Posterior vena cava (tissue), 2 donors: ENCODE measurements at regions not wholly inside any gene's neighbourhood (a gene's known extent, or its start where the extent isn't known, plus 50 kb on each side); places are given as distances from the start of the nearest gene placed in this dataset.

Source experiments
- DNase-seq: peaks from one replicate; pipeline ENCODE4 v3.0.0-alpha.2; 2020; ENCODE audit warnings: low spot score
- intact Hi-C, 2 donors: fragments of 100-400 bp; cut with DNase I; formaldehyde crosslinking; loops; one replicate each; pipeline versions ENCODE4 v1.14.1 to v1.14.2; 2022 to 2023
- donor health status: DM: yes; HTN: yes; CAD: no.
- donor health status: DM: yes; HTN: yes; CAD: no.

DNA sequence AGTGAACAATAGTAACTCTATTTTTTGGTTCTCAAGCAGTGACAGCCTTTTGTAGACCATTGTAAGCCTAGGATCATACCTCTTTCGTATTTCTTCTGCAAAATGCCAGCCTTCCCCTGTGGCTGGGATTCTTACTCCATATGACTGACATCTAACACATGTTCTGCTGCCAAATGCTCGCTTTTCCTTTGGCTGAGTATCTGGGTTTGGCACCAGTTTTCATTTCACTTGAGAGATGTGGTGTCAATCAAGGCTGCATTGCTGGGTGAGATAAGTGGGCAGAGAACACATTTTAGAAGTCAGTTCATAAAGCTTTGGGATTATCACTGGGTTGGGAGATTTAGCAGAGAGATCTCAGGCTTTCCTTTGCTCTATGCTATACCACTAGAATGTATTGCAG, 514.7 kb upstream of the SGO1 start:
- DNase-seq = no peak
- intact Hi-C loops = no loop called here

DNA sequence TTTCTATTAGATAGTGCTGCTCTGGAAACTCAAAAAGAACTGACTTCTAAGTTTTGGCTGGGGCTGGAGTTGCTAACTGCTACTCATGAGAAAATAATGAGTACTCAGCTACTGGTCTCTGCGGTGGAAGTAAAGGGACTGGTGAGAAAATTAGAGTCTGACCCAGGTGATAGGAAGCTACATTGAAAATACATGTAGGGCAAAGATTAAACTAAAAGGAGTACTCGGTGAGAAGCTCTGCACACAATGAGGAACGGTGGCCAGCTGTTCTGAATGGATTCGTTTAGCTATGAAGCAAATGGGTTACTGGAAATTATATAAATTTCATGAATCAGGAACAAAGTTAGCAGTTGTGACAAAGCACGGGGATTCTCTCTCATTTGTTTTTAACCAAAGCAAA, 512.9 kb upstream of the SGO1 start:
- no peak for DNase-seq
- intact Hi-C loops = no loop called here

DNA sequence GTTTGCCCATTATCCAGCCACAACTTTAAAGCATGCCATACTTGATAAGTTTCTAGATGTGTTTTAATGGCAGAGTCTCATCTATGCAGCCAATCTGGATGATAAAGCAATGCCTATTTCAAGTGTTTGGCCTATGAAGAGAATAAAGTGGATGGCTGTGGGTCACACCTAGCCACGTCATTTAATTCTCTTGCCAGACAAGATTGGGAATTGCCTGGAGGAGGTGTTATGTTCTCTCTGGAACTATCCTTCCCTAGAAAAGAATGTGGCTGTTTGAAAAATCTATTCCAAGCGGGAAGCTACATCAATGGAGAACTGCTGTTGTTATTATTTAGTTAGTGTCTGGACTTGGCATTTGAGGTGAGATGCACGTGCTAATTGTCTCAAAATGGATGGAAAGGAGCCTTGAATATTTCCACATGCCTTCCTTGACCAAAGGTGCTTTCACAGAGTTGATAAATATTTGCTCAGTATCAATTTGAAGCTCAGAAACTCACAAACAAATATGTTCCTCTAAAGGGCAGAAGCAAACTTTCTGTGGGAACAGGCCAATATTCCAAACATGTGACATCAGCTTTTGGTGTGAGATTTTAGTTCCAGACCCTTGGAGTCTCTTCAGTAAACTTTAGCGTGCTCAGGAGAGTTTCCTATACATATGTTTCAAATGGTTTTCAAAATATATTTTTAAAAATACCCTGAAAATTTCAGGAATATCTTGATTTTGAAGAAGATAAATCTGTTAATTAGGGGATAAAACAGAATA, 510.6 kb upstream of the SGO1 start:
- intact Hi-C loops = loop anchor here in 1 of 2 donors (1.0 to 2.0 kb wide), 2 partner anchors 10 to 86 kb away; no protein-coding TSS in a partner anchor
- no peak for DNase-seq

DNA sequence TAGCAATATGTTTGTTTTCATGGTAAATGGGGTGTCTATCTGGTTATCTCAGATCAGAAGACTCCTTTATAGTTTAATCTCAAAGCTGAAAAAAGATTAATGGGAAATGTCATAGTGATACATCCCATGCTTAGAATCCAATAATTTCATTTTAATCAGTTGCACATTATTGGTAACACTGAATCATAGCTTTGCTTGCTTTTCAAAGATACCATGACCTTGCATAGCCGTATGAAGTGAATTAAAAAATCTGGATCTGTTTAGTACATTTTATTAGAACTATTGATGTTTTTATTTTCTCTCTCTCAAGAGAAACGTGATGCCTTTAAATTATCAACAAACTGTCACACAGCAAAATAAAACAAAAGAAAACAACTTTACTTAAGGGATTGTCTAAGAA, 506.7 kb upstream of the SGO1 start:
- intact Hi-C loops = no loop called here

DNA sequence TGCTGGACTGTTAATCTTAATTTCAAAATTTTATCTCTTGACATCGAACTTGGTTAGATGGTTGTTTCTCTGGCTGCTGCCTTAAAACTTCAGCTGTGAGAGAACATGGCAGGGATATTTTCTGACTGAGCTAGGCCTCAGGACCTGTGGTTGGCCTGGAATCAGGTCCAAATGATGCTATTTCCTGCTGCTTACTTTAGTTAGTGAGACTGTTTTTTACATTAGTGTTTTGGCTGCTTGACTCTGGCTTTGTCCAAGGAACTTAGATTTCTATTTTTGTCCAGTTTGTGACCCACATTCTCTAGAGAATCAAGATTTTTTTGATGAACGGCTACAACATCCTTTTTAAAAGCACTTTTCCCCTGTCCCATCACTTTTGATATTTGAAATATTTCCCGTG, 497.9 kb upstream of the SGO1 start:
- intact Hi-C loops = no loop called here
- DNase-seq = no peak

More for the DNA sequence above, 506.7 kb upstream of the SGO1 start:
- DNase-seq = no peak

DNA sequence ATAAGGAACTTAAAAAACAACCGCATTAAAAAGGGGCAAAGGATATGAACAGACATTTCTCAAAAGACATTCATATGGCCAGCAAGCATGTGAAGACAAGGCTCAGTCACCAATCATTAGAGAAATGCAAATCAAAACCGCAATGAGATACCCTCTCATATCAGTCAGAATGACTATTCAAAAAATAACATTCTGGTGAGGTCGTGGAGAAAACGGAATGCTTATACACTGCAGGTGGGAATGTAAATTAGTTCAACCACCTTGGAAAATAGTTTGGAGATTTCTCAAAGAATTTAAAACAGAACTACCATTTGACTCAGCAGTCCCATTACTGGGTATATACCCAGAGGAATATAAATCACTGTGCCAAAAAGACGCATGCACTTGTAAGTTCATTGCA, 496.6 kb upstream of the SGO1 start:
- intact Hi-C loops = no loop called here
- no peak for DNase-seq

DNA sequence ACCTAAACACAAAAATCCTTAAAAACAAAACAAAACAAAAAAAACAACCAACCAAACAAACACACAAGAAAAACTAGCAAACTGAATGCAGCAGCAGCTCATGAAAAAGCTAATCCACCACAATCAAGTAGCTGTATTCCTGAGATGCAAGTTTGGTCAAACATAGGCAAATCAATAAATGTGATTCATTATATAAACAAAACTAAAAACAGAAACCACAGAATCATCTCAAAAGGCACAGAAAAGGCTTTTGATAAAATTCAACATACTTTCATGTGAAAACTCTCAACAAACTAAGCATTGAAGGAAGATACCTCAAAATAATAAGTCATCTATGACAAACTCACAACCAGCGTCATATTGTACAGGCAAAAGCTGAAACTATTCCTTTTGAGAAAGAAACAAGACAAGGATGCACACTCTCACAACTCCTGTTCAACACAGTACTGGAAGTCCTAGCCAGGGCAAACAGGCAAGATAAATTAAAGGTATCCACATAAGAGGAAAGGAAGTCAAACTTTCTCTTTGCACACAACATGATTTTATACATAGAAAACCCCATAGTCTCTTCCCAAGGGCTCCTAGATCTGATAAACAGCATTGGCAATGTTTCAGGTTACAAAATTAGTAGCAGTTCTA, 495.1 kb upstream of the SGO1 start:
- intact Hi-C loops = no loop called here
- no peak for DNase-seq

DNA sequence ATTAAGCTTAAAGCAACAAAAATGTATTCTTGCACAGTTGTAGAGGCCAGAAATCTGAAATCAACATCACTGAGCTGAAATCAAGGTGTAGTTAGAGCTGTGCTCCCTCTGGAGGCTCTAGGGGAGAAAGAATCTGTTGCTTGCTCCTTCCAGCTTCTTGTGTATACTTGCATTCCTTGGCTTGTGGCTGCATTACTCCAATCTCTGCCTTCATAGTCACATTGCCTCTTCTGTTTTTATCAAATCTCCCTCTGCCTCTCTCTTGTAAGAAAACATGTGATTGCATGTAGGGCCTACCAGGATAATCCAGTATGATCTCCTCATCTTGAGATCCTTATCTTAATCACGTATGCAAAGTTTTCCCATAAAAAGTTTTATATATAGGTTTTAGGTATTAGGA, 487.9 kb upstream of the SGO1 start:
- DNase-seq = no peak
- intact Hi-C loops = no loop called here

DNA sequence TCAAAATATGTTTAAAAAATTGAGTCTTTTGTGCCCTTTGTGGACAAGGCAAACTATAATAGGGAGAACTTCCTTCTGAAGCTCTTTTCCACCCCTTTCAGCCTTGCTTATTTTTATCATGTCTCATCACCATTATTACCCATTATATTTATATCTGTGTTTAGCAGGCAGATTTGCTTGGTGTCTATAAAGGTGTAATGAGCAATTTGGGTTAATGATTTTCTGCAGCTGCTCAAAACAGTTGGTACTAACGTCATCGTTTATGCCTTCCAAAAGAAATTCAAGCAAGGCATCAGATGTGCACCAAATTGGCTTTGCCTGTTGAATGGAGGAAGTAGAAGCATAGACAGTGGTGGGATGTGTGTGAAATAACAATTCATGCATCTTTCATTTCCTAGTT, 483.7 kb upstream of the SGO1 start:
- no peak for DNase-seq
- intact Hi-C loops = no loop called here

DNA sequence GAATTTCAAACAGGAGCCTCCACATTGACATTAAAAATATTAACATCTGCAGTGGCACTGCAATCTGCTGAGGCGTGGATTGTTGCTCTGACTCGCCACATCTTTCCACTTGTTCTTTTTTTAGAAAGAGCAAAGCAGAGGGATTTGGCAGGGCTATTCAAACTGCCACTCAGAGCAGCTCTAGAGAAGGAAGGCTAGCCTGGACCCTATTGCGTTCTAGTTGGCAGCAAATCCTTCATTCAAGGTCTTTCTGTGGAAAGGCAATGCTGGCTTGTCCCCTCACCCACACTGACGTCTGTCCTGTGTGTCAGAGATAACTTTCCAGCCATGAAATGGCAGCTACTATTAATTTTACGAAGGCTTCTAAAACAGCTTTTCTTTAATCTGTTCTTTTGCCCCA, 483.2 kb upstream of the SGO1 start:
- DNase-seq = no peak
- intact Hi-C loops = no loop called here

DNA sequence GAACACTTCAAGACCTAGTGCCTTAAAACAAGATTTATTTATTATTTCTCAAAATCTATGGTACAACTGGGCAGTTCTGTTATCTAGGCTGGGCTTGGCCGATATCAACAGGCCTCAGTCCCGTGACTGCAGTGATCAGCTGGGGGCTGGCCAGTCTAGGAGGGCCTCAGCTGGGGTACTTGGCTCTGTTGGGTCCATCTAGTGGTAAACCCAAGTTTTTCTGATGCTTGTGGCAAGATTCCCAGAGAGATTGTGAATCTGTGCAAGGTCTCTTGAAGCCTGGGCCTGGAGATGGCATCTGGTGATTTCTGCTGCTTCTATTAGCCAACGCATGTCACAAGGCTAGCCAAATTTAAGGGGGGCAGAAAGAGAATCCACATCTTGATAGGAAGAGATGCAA, 482.4 kb upstream of the SGO1 start:
- intact Hi-C loops = no loop called here

DNA sequence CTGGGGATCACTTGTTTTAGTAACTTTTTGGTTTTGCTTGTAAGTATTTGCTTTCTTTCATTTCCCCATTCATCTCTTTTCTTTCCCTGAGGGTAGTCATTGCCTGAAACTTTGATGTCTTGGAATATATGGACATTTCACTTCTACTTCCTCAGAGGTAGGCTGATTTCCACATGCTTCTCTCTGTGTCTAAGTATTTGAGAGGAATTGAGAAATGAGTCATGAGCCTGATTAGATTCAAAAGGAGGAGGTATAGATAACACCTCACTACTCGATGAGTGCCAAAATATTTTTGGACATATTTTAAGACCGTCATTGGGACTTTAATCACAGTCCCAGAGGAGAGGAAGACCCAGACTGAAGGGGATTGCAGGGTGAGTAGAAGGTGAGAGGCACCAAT, 480.1 kb upstream of the SGO1 start:
- intact Hi-C loops = no loop called here

More for the DNA sequence above, 482.4 kb upstream of the SGO1 start:
- DNase-seq = no peak

DNA sequence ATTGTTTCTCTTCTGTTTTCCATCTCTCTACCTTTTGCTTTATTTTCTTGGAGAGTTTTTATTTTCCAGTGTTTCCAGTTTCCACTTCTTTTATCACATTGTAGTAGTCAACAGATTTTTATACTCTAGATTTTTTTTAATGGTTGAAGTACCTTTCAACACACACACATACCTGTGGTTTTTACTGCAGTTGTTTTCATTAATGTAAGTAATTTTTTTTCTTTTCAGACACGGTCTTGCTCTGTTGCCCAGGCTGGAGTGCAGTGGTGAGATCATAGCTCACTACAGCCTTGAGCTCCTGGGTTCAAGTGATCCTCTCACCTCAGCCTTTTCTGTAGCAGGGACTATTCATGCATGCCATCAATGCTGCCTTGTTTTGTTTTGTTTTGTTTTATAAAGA, 472.5 kb upstream of the SGO1 start:
- intact Hi-C loops = no loop called here
- DNase-seq = no peak

More for the DNA sequence above, 480.1 kb upstream of the SGO1 start:
- no peak for DNase-seq

DNA sequence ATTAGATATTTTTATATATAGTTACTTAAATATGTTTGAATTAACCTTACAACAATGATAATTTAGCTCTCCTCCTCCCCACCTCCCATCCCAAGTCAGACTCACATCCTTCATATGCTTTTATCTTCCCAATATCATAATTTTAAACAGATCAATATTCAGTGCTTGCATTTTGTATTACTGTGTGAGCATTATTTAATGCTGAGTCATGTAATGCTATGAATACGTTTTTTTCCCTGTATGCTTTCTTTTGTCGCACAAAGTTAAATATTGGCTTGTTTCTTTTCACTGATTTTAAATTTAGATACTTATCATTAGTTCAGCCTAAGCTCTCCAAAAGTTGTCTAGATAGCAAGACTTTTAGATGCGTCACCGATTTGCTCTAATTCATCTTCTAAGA, 471.6 kb upstream of the SGO1 start:
- intact Hi-C loops = no loop called here
- no peak for DNase-seq

DNA sequence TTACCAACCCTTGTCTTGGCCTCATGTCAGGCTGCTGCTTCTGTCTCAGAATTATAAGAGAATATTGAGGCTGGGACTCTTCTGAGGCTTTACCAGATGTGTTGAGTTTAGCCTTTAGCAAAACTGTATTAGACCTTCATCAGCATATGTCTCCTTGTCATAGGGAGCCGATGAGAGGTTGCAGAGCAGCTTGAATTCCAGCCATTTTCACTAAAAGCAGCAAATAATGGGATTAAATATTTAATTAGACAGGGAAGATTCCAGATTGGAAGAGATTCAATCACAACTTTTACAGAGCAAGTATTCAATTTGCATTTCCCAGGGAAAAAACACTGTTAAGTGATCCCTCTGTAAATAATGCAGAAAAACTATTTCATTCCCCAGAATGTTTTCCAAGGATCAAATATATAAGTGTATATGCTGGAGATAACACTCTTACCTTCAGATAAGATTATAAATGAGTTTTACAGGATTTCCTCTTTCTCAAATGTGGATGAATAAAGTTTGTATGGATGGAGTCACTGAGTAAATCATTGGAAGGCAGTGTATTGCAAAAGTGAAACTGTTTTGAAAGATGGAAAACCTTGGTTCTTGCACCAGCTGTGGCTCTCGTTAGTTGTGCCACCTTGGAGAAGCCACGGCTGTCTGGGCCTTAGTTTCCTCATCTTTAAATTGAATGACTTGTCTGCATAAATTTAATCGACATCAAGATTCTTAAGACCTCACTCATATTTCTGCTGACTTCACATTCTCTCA, 466.4 kb upstream of the SGO1 start:
- intact Hi-C loops = no loop called here
- DNase-seq = no peak

DNA sequence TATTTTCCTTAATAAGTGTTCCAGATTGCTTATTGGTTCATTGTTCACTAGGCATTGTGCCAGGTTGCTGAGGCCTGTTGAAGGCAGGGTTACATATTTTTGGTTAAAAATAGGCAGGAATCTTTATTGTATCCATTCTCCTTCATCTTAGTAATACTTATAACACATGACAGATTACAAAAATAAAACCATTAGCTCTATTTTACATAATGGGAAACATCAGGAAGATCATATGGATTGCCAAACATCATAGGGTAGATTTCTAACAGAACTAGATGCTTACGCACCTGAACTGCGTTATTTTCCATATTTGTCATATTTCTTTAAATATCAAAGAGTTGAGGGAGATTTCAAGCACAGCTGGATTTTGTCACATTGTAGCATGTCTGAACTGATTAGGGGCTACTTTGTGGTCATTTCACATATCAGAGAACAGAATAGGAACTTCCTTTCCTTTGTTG, 462.9 kb upstream of the SGO1 start:
- intact Hi-C loops = no loop called here
- DNase-seq = no peak

DNA sequence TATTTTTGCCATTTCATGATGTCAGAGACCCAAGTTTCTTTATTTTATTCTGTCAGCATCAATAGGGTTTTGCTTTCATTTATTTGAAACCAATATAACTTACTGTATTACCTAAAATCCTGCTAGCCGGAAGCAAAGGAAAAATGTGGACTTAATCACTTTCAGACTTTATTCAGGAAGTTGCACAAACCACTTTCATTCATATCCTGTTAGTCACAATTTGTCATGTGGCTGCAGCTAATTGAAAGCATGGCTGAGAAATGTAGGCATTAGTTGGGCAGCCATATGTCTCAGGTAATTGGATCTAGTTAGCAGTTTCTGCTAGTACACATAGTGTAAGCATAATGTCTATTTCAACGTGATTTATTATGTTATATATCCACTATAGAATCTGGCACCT, 462.3 kb upstream of the SGO1 start:
- intact Hi-C loops = no loop called here
- no peak for DNase-seq

DNA sequence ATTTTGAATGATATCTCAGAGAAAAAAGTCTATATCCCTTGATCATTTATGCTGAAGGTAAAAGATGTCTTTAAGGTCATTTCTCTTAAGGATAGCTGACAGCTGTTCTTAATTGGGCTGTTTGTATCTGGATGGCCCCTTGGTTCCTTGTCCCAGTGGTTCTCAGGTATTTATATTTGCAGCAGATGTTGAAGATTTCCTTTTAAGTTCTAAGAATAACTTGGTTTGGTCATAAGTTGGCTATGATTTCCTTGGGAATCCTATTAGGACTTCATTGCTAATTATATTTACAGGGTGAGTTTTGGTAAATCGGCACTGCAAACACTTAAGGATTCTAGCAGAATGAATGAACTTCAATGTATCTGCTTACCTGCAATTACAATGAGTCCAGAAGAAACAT, 460.4 kb upstream of the SGO1 start:
- no peak for DNase-seq
- intact Hi-C loops = no loop called here

DNA sequence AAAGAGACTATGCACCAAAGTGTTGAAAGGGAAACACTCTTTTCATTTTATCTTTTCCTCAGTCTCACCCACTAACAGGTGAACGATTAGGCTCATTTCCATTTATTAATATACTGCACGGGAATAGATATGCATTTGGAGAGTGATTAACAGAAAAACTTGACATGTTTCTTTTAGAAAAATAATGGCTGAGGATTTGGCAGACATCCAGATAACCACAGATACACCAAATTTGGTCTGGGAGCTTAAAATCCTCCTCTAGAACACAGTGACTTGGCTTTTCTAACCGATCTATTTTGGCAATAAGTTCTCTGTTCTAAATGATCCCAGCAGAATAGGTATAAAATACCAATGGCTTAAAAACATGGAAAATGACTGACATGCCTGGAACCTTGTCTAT, 459.3 kb upstream of the SGO1 start:
- no peak for DNase-seq
- intact Hi-C loops = no loop called here

DNA sequence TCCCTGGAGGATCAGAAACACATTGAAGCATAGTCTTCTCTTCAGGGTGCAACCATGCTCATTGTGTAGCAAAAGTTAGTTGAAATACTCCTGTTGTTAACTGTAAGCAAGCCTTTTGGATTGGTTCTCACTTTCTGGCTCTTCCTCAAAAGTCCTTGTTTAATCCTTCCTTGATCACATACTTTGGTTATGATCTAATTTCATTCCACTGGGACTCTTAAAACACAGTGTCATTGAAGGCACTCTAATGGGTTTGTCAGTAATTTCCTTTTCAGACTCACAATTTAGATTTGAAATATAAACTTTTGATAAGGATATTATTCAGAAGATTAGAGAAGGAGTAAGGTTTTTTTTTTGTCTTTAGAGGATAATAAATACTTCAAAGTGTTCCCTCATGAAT, 451.7 kb upstream of the SGO1 start:
- intact Hi-C loops = no loop called here
- DNase-seq = no peak

DNA sequence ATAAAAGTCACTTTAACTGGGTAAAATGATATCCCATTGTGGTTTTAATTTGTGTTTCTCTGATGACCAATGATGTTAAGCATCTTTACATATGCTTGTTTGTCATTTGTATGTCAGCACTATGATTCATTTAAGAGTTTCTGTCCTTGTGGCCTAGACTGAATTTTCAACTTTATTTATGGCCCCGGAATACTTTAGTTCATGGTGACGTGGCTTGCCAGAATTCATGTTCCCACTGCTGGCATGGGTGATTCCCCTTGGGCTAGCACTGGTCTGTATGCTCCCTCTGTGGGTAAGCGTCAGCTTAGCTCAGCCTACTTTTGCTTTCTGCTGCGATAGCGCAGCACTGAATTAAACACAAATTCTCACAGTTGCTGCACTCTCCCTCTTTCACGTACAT, 436.3 kb upstream of the SGO1 start:
- no peak for DNase-seq
- intact Hi-C loops = no loop called here
